ENCODE measurements at regions not wholly inside any gene's neighbourhood (a gene's known extent, or its start where the extent isn't known, plus 50 kb on each side); places are given as distances from the start of the nearest gene placed in this dataset.

DNA sequence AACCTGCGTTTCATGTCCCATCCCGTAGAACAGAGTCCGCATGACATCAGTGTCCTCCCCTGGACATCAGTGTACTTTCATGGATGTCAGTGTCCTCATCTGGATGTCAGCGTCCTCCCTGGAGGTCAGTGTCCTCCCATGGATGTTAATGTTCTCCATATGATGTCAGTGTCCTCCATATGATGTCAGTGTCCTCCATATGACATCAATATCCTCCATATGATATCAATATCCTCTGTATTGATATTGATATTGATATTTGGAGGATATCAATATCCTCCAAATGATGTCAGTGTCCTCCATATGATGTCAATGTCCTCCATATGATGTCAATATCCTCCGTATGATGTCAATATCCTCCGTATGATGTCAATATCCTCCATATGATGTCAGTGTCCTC lies 284.9 kb downstream of the AJAP1 start:
- Mint-ChIP-seq H3K27ac (no peak overlapping the region), H3K27me3 (peaks cover 0 to 12% of the 10 kb centered on the region in 2 donors), H3K4me1 (no peaks in the 10 kb centered on the region), H3K4me3 (no peak overlapping the region), H3K36me3 (no peaks in the 10 kb centered on the region), H3K9me3 (peaks cover 4 to 8% (median 7%) of the 10 kb centered on the region in 3 donors)
- POLR2A ChIA-PET: no interaction called here
- Histone ChIP-seq H3K27ac (ENCODE audit: low read length) (no peak overlapping the region), H3K36me3 (ENCODE audit: control insufficient read depth in 2 of 2, extremely low read depth in 1 of 2, insufficient read depth in 1 of 2, low read length in 1 of 2) (no peaks in the 10 kb centered on the region), H3K27me3 (replicated peaks in 1 of 2; ENCODE audit: control insufficient read depth in 2 of 2, extremely low read depth in 1 of 2, insufficient read depth in 2 of 2, low read length in 1 of 2) (peaks cover 0 to 12% of the 10 kb centered on the region in 2 experiments), H3K4me1 (ENCODE audit: control insufficient read depth in 1 of 2, extremely low read depth in 1 of 2, insufficient read depth in 2 of 2, low read length in 2 of 2) (no peaks in the 10 kb centered on the region), H3K9me3 (no peaks in the 10 kb centered on the region), H3K4me3 (ENCODE audit: control insufficient read depth in 1 of 2, extremely low read depth in 1 of 2, low read length in 1 of 2) (no peak overlapping the region)
- no peak for ATAC-seq (replicated peaks in 1 of 4)
- DNase-seq: no peak
- WGBS (ENCODE audit: insufficient coverage): 84% methylated on average over 5 of the region's 6 CpGs
- CTCF ChIA-PET: no interaction called here

DNA sequence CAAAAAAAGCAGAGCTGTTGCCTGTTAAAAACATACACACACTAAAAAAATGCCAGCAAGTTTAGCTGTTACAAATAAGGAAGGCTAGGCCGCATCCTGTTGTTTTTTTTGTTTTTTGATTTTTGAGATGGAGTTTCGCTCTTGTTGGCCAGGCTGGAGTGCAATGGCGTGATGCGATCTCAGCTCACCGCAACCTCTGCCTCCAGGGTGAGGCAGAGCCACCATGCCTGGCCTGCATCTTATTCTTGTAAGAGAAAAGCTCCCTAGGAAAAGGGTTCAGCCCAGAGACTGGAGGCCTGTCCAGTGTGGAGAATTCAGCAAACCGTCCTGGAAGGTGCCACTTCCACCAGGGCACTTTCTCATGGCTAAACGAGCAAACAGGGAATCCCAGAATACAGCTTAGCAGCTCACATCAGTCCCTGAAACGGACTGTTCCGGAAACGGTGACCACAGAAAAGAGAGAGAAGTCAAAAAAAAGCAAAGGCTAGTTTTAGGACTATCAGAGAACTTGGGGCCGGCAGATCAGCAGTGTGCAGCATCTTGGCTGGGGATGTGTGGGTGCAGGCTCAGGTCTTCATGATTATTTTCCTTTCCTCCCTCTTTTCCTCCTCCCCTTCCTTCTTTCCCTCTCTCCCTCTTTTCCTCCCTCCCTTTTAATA lies 283.6 kb downstream of the AJAP1 start:
- no peaks in the 10 kb centered on the region for H3K4me1 Mint-ChIP-seq
- ChIA-PET CTCF (no interaction called here), POLR2A (no interaction called here)
- no peaks in the 10 kb centered on the region for H3K36me3 Mint-ChIP-seq
- H3K27me3 ChIP-seq (replicated peaks in 1 of 2; ENCODE audit: control insufficient read depth in 2 of 2, extremely low read depth in 1 of 2, insufficient read depth in 2 of 2, low read length in 1 of 2): peaks cover 0 to 12% of the 10 kb centered on the region in 2 experiments
- H3K9me3 Mint-ChIP-seq: peaks cover 4 to 8% (median 7%) of the 10 kb centered on the region in 3 donors
- no peak for ATAC-seq (replicated peaks in 1 of 4)
- WGBS (ENCODE audit: insufficient coverage): 86% methylated on average over 8 of the region's 11 CpGs
- peaks cover 0 to 13% of the 10 kb centered on the region in 2 donors for H3K27me3 Mint-ChIP-seq
- H3K36me3 ChIP-seq (ENCODE audit: control insufficient read depth in 2 of 2, extremely low read depth in 1 of 2, insufficient read depth in 1 of 2, low read length in 1 of 2): no peaks in the 10 kb centered on the region
- H3K27ac Mint-ChIP-seq: no peak overlapping the region
- H3K9me3 ChIP-seq: no peaks in the 10 kb centered on the region
- DNase-seq: no peak
- H3K27ac ChIP-seq (ENCODE audit: low read length): no peak overlapping the region
- H3K4me3 Mint-ChIP-seq: no peak overlapping the region
- H3K4me3 ChIP-seq (ENCODE audit: control insufficient read depth in 1 of 2, extremely low read depth in 1 of 2, low read length in 1 of 2): no peak overlapping the region
- no peaks in the 10 kb centered on the region for H3K4me1 ChIP-seq (ENCODE audit: control insufficient read depth in 1 of 2, extremely low read depth in 1 of 2, insufficient read depth in 2 of 2, low read length in 2 of 2)

DNA sequence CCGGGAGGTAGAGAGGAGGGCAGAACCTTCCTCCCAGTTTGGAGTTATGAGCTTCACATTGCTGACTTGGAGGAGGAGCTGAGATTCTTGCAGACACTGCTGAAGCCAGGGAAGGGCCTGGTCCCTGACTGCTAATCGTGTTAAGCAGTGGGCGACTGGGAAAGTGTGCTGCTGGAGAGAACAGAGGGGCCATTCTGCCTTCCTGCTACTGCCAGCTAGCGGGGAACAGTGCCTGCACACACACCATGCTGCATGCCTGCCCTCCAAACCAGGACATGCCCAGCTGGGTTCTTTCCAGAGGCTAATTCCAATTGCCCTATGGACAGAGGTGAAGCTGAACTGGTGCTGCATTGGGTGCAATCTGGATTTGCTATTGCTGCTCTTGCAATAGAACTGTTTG lies 281.4 kb downstream of the AJAP1 start:
- ChIA-PET CTCF (no interaction called here), POLR2A (no interaction called here)
- Histone ChIP-seq H3K27me3 (replicated peaks in 1 of 2; ENCODE audit: control insufficient read depth in 2 of 2, extremely low read depth in 1 of 2, insufficient read depth in 2 of 2, low read length in 1 of 2) (peaks cover 0 to 10% of the 10 kb centered on the region in 2 experiments), H3K36me3 (ENCODE audit: control insufficient read depth in 2 of 2, extremely low read depth in 1 of 2, insufficient read depth in 1 of 2, low read length in 1 of 2) (no peaks in the 10 kb centered on the region), H3K4me1 (ENCODE audit: control insufficient read depth in 1 of 2, extremely low read depth in 1 of 2, insufficient read depth in 2 of 2, low read length in 2 of 2) (no peaks in the 10 kb centered on the region), H3K27ac (ENCODE audit: low read length) (no peak overlapping the region), H3K9me3 (no peaks in the 10 kb centered on the region), H3K4me3 (ENCODE audit: control insufficient read depth in 1 of 2, extremely low read depth in 1 of 2, low read length in 1 of 2) (no peak overlapping the region)
- Mint-ChIP-seq H3K4me1 (no peaks in the 10 kb centered on the region), H3K36me3 (no peaks in the 10 kb centered on the region), H3K4me3 (no peak overlapping the region), H3K27me3 (peaks cover 0 to 7% of the 10 kb centered on the region in 2 donors), H3K9me3 (peaks cover 4 to 8% (median 7%) of the 10 kb centered on the region in 3 donors), H3K27ac (no peak overlapping the region)
- 46% methylated on average over 3 of the region's 4 CpGs for WGBS (ENCODE audit: insufficient coverage)
- ATAC-seq (replicated peaks in 1 of 4): no peak
- no peak for DNase-seq

DNA sequence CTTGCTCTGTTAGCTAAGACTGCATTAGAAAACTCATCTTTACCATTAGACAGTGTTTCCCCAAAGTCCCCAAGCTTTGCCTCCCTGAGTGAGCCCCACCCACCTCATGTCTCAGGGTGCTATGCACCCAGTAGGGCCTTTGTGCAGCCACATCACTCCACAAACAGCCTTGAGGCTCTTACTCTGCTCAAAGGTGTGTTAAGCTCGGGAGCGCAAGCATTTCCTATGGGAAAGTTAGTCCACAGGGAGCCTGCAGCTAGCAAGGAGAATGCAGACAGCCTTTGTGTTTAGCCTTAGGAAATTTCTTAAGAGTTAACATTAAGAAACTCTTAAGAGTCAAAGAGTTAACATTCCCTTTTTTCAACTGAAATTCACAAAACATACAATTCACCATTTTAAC lies 278.8 kb downstream of the AJAP1 start:
- 70% methylated on average over 2 of the region's 2 CpGs for WGBS (ENCODE audit: insufficient coverage)
- POLR2A ChIA-PET: no interaction called here
- ATAC-seq (replicated peaks in 1 of 4): no peak

DNA sequence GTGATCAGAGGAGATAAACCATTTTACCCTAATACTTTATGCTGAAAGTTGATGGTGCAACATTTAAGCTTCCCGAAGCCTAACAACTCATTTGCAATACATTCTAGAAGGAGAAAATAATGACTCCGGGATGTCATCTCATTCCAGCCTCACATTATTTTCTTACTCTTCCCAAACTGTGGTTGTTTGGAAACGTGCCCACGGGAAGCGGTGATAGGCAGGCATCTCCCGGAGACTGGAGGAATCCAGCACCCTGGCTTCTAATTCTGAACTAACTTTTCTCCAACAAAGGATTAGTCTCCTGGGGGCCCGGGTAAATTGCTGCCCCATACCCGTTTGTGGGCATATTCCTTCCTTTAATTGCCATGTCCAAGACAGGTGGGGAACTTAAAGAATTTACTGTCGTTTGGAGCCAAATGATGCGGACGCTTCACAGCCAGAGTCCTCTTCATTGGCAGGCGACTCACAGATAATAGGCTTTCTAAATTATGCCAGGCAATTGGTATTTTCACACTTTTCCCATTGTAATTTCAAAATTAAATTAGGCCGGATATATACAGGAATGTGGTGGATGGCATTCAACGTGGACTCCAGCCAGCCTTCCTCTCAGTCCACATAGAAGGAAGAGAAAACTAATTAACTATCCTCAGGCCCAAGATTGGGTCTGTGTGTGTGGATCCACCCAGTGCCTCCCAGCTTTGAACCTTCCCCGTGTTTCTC lies 278.1 kb downstream of the AJAP1 start:
- no peaks in the 10 kb centered on the region for H3K36me3 Mint-ChIP-seq
- H3K27ac Mint-ChIP-seq: no peak overlapping the region
- H3K4me3 Mint-ChIP-seq: no peak overlapping the region
- no peak for ATAC-seq (replicated peaks in 1 of 4)
- no peak overlapping the region for H3K4me3 ChIP-seq (ENCODE audit: control insufficient read depth in 1 of 2, extremely low read depth in 1 of 2, low read length in 1 of 2)
- H3K27ac ChIP-seq (ENCODE audit: low read length): no peak overlapping the region
- H3K9me3 Mint-ChIP-seq: no peaks in the 10 kb centered on the region
- H3K4me1 Mint-ChIP-seq: no peaks in the 10 kb centered on the region
- 78% methylated on average over 6 of the region's 15 CpGs for WGBS (ENCODE audit: insufficient coverage)
- H3K9me3 ChIP-seq: no peaks in the 10 kb centered on the region
- peaks cover 0 to 8% of the 10 kb centered on the region in 2 experiments for H3K27me3 ChIP-seq (replicated peaks in 1 of 2; ENCODE audit: control insufficient read depth in 2 of 2, extremely low read depth in 1 of 2, insufficient read depth in 2 of 2, low read length in 1 of 2)
- no peaks in the 10 kb centered on the region for H3K36me3 ChIP-seq (ENCODE audit: control insufficient read depth in 2 of 2, extremely low read depth in 1 of 2, insufficient read depth in 1 of 2, low read length in 1 of 2)
- ChIA-PET POLR2A (no interaction called here), CTCF (no interaction called here)
- H3K27me3 Mint-ChIP-seq: peaks cover 2 to 4% of the 10 kb centered on the region in 2 donors
- no peaks in the 10 kb centered on the region for H3K4me1 ChIP-seq (ENCODE audit: control insufficient read depth in 1 of 2, extremely low read depth in 1 of 2, insufficient read depth in 2 of 2, low read length in 2 of 2)
- no peak for DNase-seq

More for the DNA sequence above, 278.8 kb downstream of the AJAP1 start:
- no peak overlapping the region for H3K4me3 ChIP-seq (ENCODE audit: control insufficient read depth in 1 of 2, extremely low read depth in 1 of 2, low read length in 1 of 2)
- Mint-ChIP-seq H3K4me1 (no peaks in the 10 kb centered on the region), H3K27me3 (peaks cover 2 to 4% of the 10 kb centered on the region in 2 donors), H3K4me3 (no peak overlapping the region), H3K36me3 (no peaks in the 10 kb centered on the region), H3K9me3 (no peaks in the 10 kb centered on the region), H3K27ac (no peak overlapping the region)
- CTCF ChIA-PET: no interaction called here
- H3K27me3 ChIP-seq (replicated peaks in 1 of 2; ENCODE audit: control insufficient read depth in 2 of 2, extremely low read depth in 1 of 2, insufficient read depth in 2 of 2, low read length in 1 of 2): peaks cover 0 to 8% of the 10 kb centered on the region in 2 experiments
- H3K9me3 ChIP-seq: no peaks in the 10 kb centered on the region
- no peak for DNase-seq
- no peaks in the 10 kb centered on the region for H3K36me3 ChIP-seq (ENCODE audit: control insufficient read depth in 2 of 2, extremely low read depth in 1 of 2, insufficient read depth in 1 of 2, low read length in 1 of 2)
- no peak overlapping the region for H3K27ac ChIP-seq (ENCODE audit: low read length)
- no peaks in the 10 kb centered on the region for H3K4me1 ChIP-seq (ENCODE audit: control insufficient read depth in 1 of 2, extremely low read depth in 1 of 2, insufficient read depth in 2 of 2, low read length in 2 of 2)

DNA sequence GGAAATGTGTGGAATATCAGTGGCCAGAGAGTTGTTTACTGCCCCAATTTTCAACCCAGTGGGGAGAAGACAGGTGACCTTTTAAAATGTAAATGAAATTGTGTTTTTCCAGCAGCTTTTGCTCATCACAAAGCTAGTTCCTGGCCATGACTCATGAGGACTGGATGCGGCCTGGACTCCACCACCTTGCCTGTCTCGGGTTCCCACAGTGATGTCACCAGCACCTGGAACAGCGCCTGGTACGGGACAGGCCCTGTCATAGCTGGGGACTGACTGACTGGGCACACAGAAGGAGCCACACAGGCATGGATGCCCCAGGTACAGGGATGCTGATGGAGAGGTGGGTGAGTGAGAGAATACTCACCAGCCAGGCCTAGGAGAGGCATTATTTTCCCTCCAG lies 277.1 kb downstream of the AJAP1 start:
- Mint-ChIP-seq H3K9me3 (no peaks in the 10 kb centered on the region), H3K4me1 (no peaks in the 10 kb centered on the region), H3K27me3 (peaks cover 2 to 4% of the 10 kb centered on the region in 2 donors), H3K36me3 (no peaks in the 10 kb centered on the region), H3K4me3 (no peak overlapping the region), H3K27ac (no peak overlapping the region)
- DNase-seq: no peak
- POLR2A ChIA-PET: no interaction called here
- H3K36me3 ChIP-seq (ENCODE audit: control insufficient read depth in 2 of 2, extremely low read depth in 1 of 2, insufficient read depth in 1 of 2, low read length in 1 of 2): no peaks in the 10 kb centered on the region
- WGBS (ENCODE audit: insufficient coverage): 83% methylated on average over 4 of the region's 4 CpGs
- H3K27me3 ChIP-seq (replicated peaks in 1 of 2; ENCODE audit: control insufficient read depth in 2 of 2, extremely low read depth in 1 of 2, insufficient read depth in 2 of 2, low read length in 1 of 2): peaks cover 0 to 8% of the 10 kb centered on the region in 2 experiments
- CTCF ChIA-PET: no interaction called here
- H3K4me1 ChIP-seq (ENCODE audit: control insufficient read depth in 1 of 2, extremely low read depth in 1 of 2, insufficient read depth in 2 of 2, low read length in 2 of 2): no peaks in the 10 kb centered on the region
- H3K9me3 ChIP-seq: no peaks in the 10 kb centered on the region
- no peak overlapping the region for H3K27ac ChIP-seq (ENCODE audit: low read length)
- no peak overlapping the region for H3K4me3 ChIP-seq (ENCODE audit: control insufficient read depth in 1 of 2, extremely low read depth in 1 of 2, low read length in 1 of 2)
- no peak for ATAC-seq (replicated peaks in 1 of 4)
